ENCODE measurements at regions not wholly inside any gene's neighbourhood (a gene's known extent, or its start where the extent isn't known, plus 50 kb on each side); places are given as distances from the start of the nearest gene placed in this dataset.

DNA sequence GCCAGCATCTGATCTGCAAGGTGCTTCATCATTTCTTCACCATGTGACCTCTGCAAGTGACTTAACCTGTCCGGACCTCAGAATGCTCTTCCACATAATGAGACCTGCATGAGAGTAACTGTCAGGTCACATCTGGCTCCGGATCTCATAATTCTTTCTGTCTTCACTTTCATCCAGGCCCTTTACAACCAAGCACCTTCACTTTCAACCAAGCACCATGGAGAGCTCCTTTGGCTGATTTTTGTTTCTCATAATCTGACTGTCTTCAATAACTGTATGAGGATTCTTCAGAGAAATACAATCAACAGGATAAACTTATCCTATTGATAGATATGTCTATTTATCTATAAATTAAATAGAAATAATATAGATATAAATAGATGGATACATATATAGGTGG lies 148.1 kb downstream of the VCX3A start:
- CTCF ChIA-PET = no interaction called here
- H3K27me3 Mint-ChIP-seq (ENCODE audit: unreplicated experiment) = no peaks in the 10 kb centered on the region
- H3K36me3 Mint-ChIP-seq (ENCODE audit: insufficient read depth, unreplicated experiment) = no peaks in the 10 kb centered on the region
- intact Hi-C loops (cut with micrococcal nuclease; ENCODE audit: unreplicated experiment) = no loop called here
- TF ChIP-seq, protein P1, sequence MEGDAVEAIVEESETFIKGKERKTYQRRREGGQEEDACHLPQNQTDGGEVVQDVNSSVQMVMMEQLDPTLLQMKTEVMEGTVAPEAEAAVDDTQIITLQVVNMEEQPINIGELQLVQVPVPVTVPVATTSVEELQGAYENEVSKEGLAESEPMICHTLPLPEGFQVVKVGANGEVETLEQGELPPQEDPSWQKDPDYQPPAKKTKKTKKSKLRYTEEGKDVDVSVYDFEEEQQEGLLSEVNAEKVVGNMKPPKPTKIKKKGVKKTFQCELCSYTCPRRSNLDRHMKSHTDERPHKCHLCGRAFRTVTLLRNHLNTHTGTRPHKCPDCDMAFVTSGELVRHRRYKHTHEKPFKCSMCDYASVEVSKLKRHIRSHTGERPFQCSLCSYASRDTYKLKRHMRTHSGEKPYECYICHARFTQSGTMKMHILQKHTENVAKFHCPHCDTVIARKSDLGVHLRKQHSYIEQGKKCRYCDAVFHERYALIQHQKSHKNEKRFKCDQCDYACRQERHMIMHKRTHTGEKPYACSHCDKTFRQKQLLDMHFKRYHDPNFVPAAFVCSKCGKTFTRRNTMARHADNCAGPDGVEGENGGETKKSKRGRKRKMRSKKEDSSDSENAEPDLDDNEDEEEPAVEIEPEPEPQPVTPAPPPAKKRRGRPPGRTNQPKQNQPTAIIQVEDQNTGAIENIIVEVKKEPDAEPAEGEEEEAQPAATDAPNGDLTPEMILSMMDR (IDR thresholded peaks at IDR 0.05; ENCODE audit: unreplicated experiment) = no peak
- H3K27ac Mint-ChIP-seq (ENCODE audit: unreplicated experiment) = no peak overlapping the region
- no peak overlapping the region for H3K4me3 Mint-ChIP-seq (ENCODE audit: low read depth, unreplicated experiment)
- DNase-seq = no peak
- no peaks in the 10 kb centered on the region for H3K4me1 Mint-ChIP-seq (ENCODE audit: low read depth, unreplicated experiment)
- no TSS peak for BruUV-seq (replicated peaks)
- peaks cover 3% of the 10 kb centered on the region for H3K9me3 Mint-ChIP-seq (ENCODE audit: low read depth, unreplicated experiment)

DNA sequence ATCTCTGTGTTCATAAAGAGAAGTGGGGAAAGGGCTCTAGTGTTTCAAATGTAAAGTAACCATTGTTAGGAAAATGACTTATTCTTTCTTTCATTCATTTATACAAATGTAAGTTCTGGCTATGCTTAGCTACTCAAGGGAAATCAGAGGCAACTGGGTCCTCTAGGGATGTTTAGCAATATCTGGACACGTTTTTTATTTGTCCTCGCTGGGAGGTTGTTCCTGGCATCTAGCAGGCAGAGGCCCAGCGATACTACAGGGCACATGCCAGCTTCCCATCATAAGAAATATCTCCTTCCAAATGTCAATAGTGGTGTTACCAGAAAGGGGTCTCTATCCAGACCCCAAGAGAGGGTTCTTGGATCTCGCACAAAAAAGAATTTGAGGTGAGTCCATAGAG lies 150.0 kb downstream of the VCX3A start:
- Mint-ChIP-seq H3K4me1 (ENCODE audit: low read depth, unreplicated experiment) (no peaks in the 10 kb centered on the region), H3K4me3 (ENCODE audit: low read depth, unreplicated experiment) (no peak overlapping the region), H3K27ac (ENCODE audit: unreplicated experiment) (no peak overlapping the region), H3K27me3 (ENCODE audit: unreplicated experiment) (no peaks in the 10 kb centered on the region), H3K36me3 (ENCODE audit: insufficient read depth, unreplicated experiment) (no peaks in the 10 kb centered on the region), H3K9me3 (ENCODE audit: low read depth, unreplicated experiment) (peaks cover 8% of the 10 kb centered on the region)
- TF ChIP-seq, protein P1 (IDR thresholded peaks at IDR 0.05; ENCODE audit: unreplicated experiment) = no peak
- no peak for DNase-seq
- BruUV-seq (replicated peaks) = no TSS peak
- intact Hi-C loops (cut with micrococcal nuclease; ENCODE audit: unreplicated experiment) = no loop called here
- CTCF ChIA-PET = no interaction called here

DNA sequence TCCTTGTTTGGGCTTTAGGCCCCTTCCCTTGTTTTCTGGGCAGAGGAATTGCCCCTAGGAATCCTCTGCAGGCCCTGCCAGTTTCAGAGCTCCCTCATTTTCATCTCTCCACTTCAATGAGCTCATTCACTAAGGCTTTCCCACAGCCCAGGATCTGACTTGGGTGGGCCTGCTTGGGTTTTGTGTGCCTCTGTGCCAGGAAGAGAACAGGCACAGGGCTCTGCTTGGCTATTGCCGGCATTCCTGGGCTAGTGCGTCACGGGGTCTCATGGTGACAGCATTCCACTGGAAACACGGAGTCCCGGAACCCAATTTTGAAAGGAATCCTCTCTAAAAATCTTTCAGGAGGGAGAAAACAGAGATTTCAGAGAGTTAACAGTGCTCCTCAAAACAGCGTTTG lies 150.5 kb downstream of the VCX3A start:
- Mint-ChIP-seq H3K4me3 (ENCODE audit: low read depth, unreplicated experiment) (no peak overlapping the region), H3K9me3 (ENCODE audit: low read depth, unreplicated experiment) (peaks cover 8% of the 10 kb centered on the region), H3K36me3 (ENCODE audit: insufficient read depth, unreplicated experiment) (no peaks in the 10 kb centered on the region), H3K4me1 (ENCODE audit: low read depth, unreplicated experiment) (no peaks in the 10 kb centered on the region), H3K27ac (ENCODE audit: unreplicated experiment) (no peak overlapping the region), H3K27me3 (ENCODE audit: unreplicated experiment) (no peaks in the 10 kb centered on the region)
- CTCF ChIA-PET = no interaction called here
- intact Hi-C loops (cut with micrococcal nuclease; ENCODE audit: unreplicated experiment) = no loop called here
- BruUV-seq (replicated peaks) = no TSS peak
- TF ChIP-seq, protein P1 (IDR thresholded peaks at IDR 0.05; ENCODE audit: unreplicated experiment) = no peak
- DNase-seq = no peak

DNA sequence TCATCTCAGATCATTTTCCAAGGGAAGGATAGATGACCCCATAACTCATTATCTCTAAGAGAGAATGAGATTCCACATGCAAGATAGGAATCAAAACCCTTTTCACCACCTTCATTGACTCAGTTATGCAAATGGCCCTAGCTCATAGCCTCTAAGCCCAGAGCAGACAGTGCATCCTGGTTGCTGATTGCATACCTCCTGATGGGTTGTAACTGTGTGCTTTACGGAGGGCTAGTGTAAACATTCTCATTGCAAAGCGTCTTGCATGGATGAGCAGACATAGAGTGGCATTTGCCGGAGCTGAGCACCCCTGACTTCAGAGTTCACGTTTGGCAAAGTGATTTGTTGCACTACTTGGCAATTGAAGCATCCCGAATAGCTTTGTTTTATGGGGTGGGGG lies 151.0 kb downstream of the VCX3A start:
- CTCF ChIA-PET = no interaction called here
- intact Hi-C loops (cut with micrococcal nuclease; ENCODE audit: unreplicated experiment) = no loop called here
- Mint-ChIP-seq H3K27me3 (ENCODE audit: unreplicated experiment) (no peaks in the 10 kb centered on the region), H3K36me3 (ENCODE audit: insufficient read depth, unreplicated experiment) (no peaks in the 10 kb centered on the region), H3K4me3 (ENCODE audit: low read depth, unreplicated experiment) (no peak overlapping the region), H3K27ac (ENCODE audit: unreplicated experiment) (no peak overlapping the region), H3K9me3 (ENCODE audit: low read depth, unreplicated experiment) (peaks cover 8% of the 10 kb centered on the region), H3K4me1 (ENCODE audit: low read depth, unreplicated experiment) (no peaks in the 10 kb centered on the region)
- no peak for DNase-seq
- BruUV-seq (replicated peaks) = no TSS peak
- TF ChIP-seq, protein P1 (IDR thresholded peaks at IDR 0.05; ENCODE audit: unreplicated experiment) = no peak

DNA sequence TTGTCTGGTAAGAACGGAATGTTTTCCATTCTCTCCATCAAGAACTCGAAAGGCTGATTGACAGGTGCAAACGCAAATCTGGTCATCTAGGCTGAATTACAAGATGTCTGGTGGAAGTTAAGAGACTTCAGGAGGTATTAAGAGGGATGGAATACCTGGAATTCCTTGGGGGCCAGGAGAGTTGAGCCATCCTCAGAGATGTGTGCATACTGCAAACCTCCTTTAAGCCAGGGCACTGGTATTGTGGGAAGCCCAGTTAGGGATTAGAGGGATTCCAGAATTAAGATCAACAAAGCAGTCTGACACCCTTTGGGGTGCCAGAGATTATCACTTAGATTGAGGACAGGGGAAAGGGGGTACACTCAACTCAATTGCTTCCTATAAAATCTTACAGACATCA lies 151.4 kb downstream of the VCX3A start:
- Mint-ChIP-seq H3K4me3 (ENCODE audit: low read depth, unreplicated experiment) (no peak overlapping the region), H3K27me3 (ENCODE audit: unreplicated experiment) (no peaks in the 10 kb centered on the region), H3K27ac (ENCODE audit: unreplicated experiment) (no peak overlapping the region), H3K4me1 (ENCODE audit: low read depth, unreplicated experiment) (no peaks in the 10 kb centered on the region), H3K36me3 (ENCODE audit: insufficient read depth, unreplicated experiment) (no peaks in the 10 kb centered on the region), H3K9me3 (ENCODE audit: low read depth, unreplicated experiment) (peaks cover 8% of the 10 kb centered on the region)
- BruUV-seq (replicated peaks) = no TSS peak
- TF ChIP-seq, protein P1 (IDR thresholded peaks at IDR 0.05; ENCODE audit: unreplicated experiment) = no peak
- CTCF ChIA-PET = no interaction called here
- DNase-seq = no peak
- intact Hi-C loops (cut with micrococcal nuclease; ENCODE audit: unreplicated experiment) = no loop called here
